Large intestine (tissue), 3 donors: ENCODE measurements at regions not wholly inside any gene's neighbourhood (a gene's known extent, or its start where the extent isn't known, plus 50 kb on each side); places are given as distances from the start of the nearest gene placed in this dataset.
A peak's percentile ranks its signal among the peaks of the same experiment; 100 is the strongest.

ENCODE experiments used
- DNase-seq, 2 donors: peaks; one replicate each; pipeline versions ENCODE4 v3.0.0 to v3.0.0-alpha.2; 2013
- H3K27ac ChIP-seq: one replicate; pipeline ENCODE4 v1.5.1; 2013; ENCODE audit warnings: low read length
- H3K27me3 ChIP-seq: 2 replicates; pipeline ENCODE4 v1.6.1; 2013; ENCODE audit warnings: low read length; ENCODE audit not compliant: control insufficient read depth, insufficient read depth
- H3K36me3 ChIP-seq: 2 replicates; pipeline ENCODE4 v1.6.1; 2013; ENCODE audit warnings: low read length; ENCODE audit not compliant: control insufficient read depth, insufficient read depth
- H3K4me1 ChIP-seq: one replicate; pipeline ENCODE4 v1.6.1; 2013; ENCODE audit warnings: low read length; ENCODE audit not compliant: control insufficient read depth, insufficient read depth
- H3K4me3 ChIP-seq: one replicate; pipeline ENCODE4 v1.5.1; 2013; ENCODE audit warnings: low read length
- H3K9me3 ChIP-seq: one replicate; pipeline ENCODE4 v1.6.1; 2013; ENCODE audit warnings: mild to moderate bottlenecking, low read depth, low read length, moderate library complexity; ENCODE audit not compliant: control insufficient read depth
- WGBS: methylation state at CpG from one replicate; pipeline ENCODE4 v1.1.5; 2013; ENCODE audit warnings: low lambda C conversion rate; ENCODE audit not compliant: insufficient coverage; 5-methylcytosine and 5-hydroxymethylcytosine counted together

GRCh38 chr12:125678589-125678993, 613.4 kb downstream of the AACS start:
- 63% methylated on average over 3 of the region's 3 CpGs for WGBS
- Histone ChIP-seq H3K9me3 (no peaks in the 10 kb centered on the region), H3K4me1 (no peaks in the 10 kb centered on the region), H3K27ac (no peak overlapping the region), H3K36me3 (no peaks in the 10 kb centered on the region), H3K4me3 (no peak overlapping the region), H3K27me3 (no peaks in the 10 kb centered on the region)
- DNase-seq = no peak

GRCh38 chr12:125683748-125684381, 618.6 kb downstream of the AACS start:
- DNase-seq = peak; percentile 9 to 12
- H3K27ac ChIP-seq = no peak overlapping the region
- WGBS = 44% methylated on average over 6 of the region's 30 CpGs
- peaks cover 2% of the 10 kb centered on the region for H3K27me3 ChIP-seq
- no peak overlapping the region for H3K4me3 ChIP-seq
- no peaks in the 10 kb centered on the region for H3K9me3 ChIP-seq
- no peaks in the 10 kb centered on the region for H3K4me1 ChIP-seq
- H3K36me3 ChIP-seq = no peaks in the 10 kb centered on the region

GRCh38 chr12:125684968-125685790, 619.9 kb downstream of the AACS start:
- no peak overlapping the region for H3K27ac ChIP-seq
- H3K36me3 ChIP-seq = no peaks in the 10 kb centered on the region
- no peaks in the 10 kb centered on the region for H3K9me3 ChIP-seq
- no peak for DNase-seq
- H3K27me3 ChIP-seq = peaks cover 2% of the 10 kb centered on the region
- no peaks in the 10 kb centered on the region for H3K4me1 ChIP-seq
- no CpG with 5 or more reads among the region's 17 CpGs for WGBS
- no peak overlapping the region for H3K4me3 ChIP-seq

GRCh38 chr12:125685915-125686314, 620.7 kb downstream of the AACS start:
- no peak for DNase-seq
- Histone ChIP-seq H3K27me3 (peaks cover 2% of the 10 kb centered on the region), H3K9me3 (no peaks in the 10 kb centered on the region), H3K4me1 (no peaks in the 10 kb centered on the region), H3K36me3 (no peaks in the 10 kb centered on the region), H3K27ac (no peak overlapping the region), H3K4me3 (no peak overlapping the region)
- WGBS = no CpG with 5 or more reads among the region's 3 CpGs

GRCh38 chr12:125687403-125687802, 622.2 kb downstream of the AACS start:
- WGBS = no CpG with 5 or more reads among the region's 3 CpGs
- no peak overlapping the region for H3K27ac ChIP-seq
- H3K27me3 ChIP-seq = peaks cover 2% of the 10 kb centered on the region
- no peaks in the 10 kb centered on the region for H3K36me3 ChIP-seq
- DNase-seq = no peak
- H3K4me3 ChIP-seq = no peak overlapping the region
- no peaks in the 10 kb centered on the region for H3K4me1 ChIP-seq
- H3K9me3 ChIP-seq = no peaks in the 10 kb centered on the region

- no peaks in the 10 kb centered on the region for H3K36me3 ChIP-seq
- no peak overlapping the region for H3K27ac ChIP-seq
- H3K27me3 ChIP-seq = peaks cover 2% of the 10 kb centered on the region
- no peaks in the 10 kb centered on the region for H3K4me1 ChIP-seq
- no peak for DNase-seq
- no peak overlapping the region for H3K4me3 ChIP-seq
- no peaks in the 10 kb centered on the region for H3K9me3 ChIP-seq
- WGBS = 100% methylated on average over 1 of the region's 7 CpGs
Measured at GRCh38 chr12:125687820-125688219, 622.6 kb downstream of the AACS start.

- Histone ChIP-seq H3K4me1 (no peaks in the 10 kb centered on the region), H3K27ac (no peak overlapping the region), H3K36me3 (no peaks in the 10 kb centered on the region), H3K9me3 (no peaks in the 10 kb centered on the region), H3K4me3 (no peak overlapping the region), H3K27me3 (peaks cover 2% of the 10 kb centered on the region)
- no CpG with 5 or more reads among the region's 7 CpGs for WGBS
- no peak for DNase-seq
Measured at GRCh38 chr12:125688223-125688622, 623.0 kb downstream of the AACS start.

- H3K4me1 ChIP-seq = no peaks in the 10 kb centered on the region
- H3K27ac ChIP-seq = no peak overlapping the region
- H3K27me3 ChIP-seq = no peaks in the 10 kb centered on the region
- no CpG with 5 or more reads among the region's 5 CpGs for WGBS
- DNase-seq = no peak
- H3K4me3 ChIP-seq = no peak overlapping the region
- H3K9me3 ChIP-seq = no peaks in the 10 kb centered on the region
- H3K36me3 ChIP-seq = no peaks in the 10 kb centered on the region
Measured at GRCh38 chr12:125688881-125689280, 623.6 kb downstream of the AACS start.

GRCh38 chr12:125689576-125690410, 624.6 kb downstream of the AACS start:
- Histone ChIP-seq H3K36me3 (no peaks in the 10 kb centered on the region), H3K4me1 (no peaks in the 10 kb centered on the region), H3K9me3 (no peaks in the 10 kb centered on the region), H3K27me3 (no peaks in the 10 kb centered on the region), H3K4me3 (no peak overlapping the region), H3K27ac (no peak overlapping the region)
- no peak for DNase-seq
- no CpG with 5 or more reads among the region's 18 CpGs for WGBS

GRCh38 chr12:125690841-125691240, 625.6 kb downstream of the AACS start:
- no peaks in the 10 kb centered on the region for H3K9me3 ChIP-seq
- no peak for DNase-seq
- H3K4me1 ChIP-seq = no peaks in the 10 kb centered on the region
- H3K27ac ChIP-seq = no peak overlapping the region
- no peaks in the 10 kb centered on the region for H3K36me3 ChIP-seq
- H3K27me3 ChIP-seq = no peaks in the 10 kb centered on the region
- WGBS = no CpG with 5 or more reads among the region's 9 CpGs
- no peak overlapping the region for H3K4me3 ChIP-seq
